GM18907 (cell line): ENCODE measurements at regions not wholly inside any gene's neighbourhood (a gene's known extent, or its start where the extent isn't known, plus 50 kb on each side); places are given as distances from the start of the nearest gene placed in this dataset.

ENCODE experiments used
- ATAC-seq: cut with Tn5 transposase; IDR thresholded peaks from one replicate; pipeline ENCODE4 v1.9.1; 2021; ENCODE audit warnings: mild to moderate bottlenecking, moderate library complexity; ENCODE audit not compliant: unreplicated experiment

DNA sequence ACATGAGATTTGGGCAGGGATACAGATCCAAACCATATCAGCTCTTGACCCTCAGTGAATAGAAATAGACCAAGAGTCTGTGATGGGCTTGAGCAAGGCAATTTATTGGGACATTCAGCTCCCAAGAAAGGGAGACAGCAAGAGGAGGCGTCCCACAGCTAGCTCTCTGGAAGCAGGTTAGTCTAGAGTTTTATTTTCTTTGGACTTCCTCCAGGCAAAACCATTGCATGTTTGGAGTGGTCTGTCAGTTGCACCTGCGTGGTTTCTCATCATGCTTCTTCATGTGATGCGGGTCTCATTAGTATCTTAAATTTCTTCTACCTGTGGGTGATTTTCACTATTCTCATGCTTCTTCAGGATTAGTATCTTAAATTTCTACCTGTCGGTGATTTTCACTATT lies 1530.6 kb downstream of the PLA2G4A start:
- ATAC-seq = no peak

DNA sequence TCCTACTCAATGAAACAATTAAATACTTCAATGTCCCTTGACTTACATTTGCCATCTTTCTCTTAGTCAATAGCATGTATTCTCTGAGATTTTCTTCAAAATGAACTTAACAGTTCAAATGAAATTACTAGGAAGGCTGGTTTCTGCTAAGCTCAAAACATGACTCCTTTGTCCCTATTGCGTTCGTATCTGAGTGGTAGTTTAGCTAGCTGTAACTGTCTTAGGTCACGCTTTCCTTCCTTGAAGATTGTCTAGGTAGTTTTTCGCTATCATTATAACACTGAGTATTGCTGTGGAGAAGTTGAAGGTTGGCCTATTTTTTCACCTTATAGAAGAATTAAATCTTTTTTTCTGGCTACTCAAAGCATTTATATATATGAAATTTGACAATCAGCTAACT lies 1535.2 kb downstream of the PLA2G4A start:
- no peak for ATAC-seq

DNA sequence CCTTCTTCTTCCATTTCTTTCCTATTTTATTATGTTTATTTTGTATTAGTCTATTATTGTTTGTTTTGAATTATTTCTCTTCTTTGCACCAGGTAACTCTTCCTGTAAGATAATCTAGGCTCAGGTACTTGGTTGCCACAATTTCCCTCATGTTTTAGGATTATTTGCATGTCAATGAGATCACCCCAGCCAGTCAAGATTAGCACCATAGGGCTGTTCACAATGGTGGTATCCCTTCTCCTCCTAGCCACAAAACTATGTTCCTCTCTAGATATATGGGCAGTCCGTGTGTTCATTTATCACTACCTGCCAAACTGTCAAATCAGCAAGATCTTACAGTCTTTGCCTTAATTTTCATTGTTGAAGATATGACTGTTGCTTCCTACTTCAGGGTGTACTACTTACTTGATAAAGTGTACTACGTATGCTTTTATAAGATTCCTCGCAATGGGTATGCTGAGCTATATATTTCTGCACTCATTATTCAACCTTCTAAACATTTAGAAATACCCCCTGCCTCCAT lies 1536.2 kb downstream of the PLA2G4A start:
- no peak for ATAC-seq

DNA sequence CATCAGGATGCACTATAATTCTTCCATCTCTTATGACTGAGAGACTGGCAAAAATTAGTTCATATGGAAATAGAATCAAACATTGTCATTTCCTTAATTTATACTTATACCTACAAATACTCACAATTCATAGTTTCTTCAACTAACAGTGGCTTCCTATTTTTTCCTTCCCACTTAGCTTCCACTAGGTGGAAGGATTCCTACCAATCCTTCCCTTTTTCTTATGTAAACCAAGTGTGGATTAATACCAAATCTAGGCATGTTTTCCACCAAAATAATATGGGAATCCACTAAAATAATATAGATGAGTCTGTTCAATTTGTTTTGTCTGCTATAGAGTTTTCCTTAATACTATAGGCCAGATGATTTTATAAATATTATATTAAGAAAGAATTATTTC lies 1537.1 kb downstream of the PLA2G4A start:
- ATAC-seq = no peak

DNA sequence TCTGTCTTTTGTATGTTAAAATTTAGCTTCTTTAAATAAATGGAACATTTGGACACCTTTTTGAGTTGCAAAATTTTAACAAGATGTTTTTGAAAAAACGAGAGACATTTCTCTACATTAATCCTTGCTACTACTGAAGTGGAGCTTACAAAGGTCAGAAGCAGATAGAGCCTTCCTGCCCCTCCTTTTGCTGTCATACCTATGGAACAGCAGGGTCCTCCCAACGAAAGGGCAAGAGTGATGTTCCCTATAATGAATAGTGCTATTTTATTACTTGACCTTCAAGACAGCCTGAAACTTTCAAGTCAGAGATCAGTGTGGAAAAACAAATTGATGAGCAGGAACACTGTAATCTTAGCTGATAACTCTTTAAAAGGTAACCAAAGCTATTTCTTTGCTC lies 1538.9 kb downstream of the PLA2G4A start:
- ATAC-seq = no peak

DNA sequence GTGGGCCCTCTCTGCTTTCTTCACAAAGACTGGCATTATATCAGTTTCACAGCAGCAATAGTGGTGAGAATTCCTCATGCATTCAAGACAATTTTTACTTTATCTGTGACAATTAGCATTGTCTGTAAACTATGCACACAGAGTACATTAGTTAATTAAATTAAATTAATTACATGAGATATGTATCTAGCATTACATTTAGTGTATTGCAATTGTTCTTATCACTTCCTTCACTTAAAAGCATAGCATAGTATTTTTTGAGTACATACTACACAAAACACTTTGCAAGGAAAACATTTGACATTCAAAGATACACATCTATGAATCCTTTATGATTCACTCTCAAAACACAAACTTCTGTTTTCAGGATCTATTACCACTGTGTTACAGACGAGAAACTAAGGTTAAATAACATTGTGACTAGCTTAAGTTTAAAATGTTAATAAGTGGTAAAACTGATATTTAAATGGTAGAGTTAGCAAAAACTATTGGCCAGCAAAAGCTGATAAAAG lies 1542.6 kb downstream of the PLA2G4A start:
- ATAC-seq = no peak

DNA sequence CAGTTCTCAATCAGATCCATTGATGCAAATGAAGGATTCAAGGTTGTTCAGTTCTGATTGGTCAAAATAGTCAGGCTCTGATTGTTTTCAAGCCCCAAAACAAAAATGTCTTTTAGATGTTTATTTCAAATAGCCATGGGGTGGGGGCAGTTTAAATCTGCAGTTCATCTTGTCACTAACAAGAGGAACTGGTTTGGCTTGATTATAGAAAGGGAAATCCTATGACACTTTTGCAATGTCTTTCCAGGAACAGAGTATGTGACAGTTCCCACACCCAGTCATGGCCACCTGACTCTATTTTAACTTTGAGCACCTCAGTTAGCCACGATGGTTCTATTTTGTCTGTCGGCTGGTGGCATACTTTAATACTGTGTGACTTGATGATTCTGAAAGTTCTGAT lies 1544.1 kb downstream of the PLA2G4A start:
- ATAC-seq = no peak

DNA sequence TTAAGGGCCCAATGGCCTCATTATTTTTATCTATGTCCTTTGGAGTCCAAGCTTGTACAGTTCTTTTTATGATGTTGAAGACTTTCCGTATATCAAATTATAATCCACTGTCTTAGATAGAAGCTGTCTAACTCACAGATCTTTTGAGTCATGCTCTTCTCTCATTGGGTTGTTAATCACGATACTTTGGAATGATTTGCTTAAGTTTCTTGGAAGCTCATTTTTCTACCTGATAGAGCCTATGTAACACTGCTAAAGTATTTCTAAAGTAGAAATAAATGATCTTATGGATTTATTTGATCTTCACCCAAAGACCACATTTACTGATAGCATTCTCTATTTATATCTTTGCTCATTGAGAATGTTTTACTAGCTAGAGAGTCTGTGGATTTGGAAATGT lies 1554.1 kb downstream of the PLA2G4A start:
- no peak for ATAC-seq

DNA sequence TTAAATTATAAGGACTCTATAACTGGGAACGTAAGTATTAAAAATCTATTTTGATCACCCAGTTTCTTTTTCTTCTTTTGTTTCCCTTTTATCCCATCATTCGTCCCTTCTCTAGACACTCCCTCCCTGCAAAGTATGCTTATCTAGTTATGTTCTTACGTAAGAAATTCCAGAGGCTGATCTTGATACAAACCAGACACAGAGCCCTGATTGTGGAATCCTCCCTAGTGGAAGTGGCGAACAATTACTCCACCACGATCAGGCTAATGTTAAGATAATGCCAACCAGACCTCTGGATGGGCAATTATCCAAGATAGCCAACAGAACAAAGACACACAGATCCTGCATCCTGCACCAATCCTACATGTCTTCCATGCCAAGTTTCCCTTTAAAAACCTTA lies 1557.4 kb downstream of the PLA2G4A start:
- ATAC-seq = no peak

DNA sequence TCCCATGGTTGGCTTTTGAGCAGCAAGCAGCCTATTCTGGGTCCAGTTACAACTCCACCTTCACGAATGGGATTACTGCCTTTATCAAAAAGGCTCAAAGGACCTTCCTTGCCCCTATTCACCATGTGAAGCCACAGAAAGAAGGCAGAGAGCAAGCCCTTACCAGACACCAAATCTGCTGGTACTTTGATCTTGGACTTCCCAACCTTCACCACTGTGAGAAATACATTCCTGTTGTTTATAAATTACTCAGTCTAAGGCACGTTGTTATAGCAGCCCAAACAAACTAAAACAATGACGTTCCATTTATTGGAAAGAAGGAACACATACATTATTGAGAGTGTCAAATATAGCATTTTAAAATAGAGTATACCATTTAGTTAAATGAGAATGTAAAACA lies 1557.9 kb downstream of the PLA2G4A start:
- ATAC-seq = no peak

DNA sequence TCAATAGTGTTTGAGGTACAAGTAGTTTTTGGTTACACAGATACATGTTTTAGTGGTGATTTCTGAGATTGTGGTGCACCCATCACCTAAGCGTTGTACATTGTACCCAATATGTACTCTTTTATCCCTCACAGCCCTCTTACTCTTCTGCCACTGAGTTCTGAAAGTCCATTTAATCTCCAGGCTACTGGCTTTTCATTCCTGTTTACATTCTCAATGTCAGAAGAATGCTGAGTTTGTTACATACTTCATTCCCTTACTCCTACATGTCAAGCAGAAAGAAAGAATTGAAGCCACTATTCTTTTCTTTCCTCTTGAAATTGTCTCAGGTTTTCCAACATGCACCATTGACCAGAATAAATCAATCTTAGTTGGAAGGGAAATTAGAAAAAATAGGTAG lies 1565.9 kb downstream of the PLA2G4A start:
- ATAC-seq = no peak

DNA sequence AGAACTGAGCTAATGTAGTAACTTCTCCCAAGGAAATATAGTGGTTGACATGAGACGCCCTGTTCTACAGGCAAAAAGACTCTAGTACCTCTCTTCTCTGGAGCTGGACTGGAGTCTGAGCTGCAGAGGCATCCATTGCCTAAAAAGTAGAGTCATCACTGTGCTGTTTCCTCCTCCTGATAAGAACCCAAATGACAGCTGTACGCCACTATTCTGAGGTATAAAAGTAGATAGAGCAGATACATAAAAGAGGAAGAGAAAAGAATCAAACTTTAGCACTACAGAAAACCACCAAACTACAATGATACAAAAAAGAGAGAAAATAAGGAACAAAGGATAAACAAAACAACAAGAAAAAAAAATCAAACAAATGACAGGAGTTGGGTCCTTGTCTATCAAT lies 1568.8 kb downstream of the PLA2G4A start:
- no peak for ATAC-seq

DNA sequence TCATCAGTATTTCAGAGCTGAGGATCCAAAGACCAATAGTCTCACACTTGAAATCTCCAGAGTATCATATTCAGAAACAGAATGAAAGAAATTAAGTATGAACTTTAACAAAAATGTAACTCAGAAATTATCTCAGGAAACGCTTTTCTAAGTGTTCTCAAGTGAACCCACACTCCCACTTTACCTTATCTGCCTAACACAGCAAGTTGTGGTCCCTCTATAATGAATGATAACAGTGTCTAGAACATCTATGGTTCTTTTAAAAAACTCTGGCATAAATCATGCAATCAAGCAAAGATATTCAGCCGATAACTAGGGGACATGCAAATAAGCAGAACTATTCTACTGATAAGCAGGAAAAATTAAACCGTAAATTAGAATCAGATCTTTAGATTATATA lies 1574.2 kb downstream of the PLA2G4A start:
- no peak for ATAC-seq

DNA sequence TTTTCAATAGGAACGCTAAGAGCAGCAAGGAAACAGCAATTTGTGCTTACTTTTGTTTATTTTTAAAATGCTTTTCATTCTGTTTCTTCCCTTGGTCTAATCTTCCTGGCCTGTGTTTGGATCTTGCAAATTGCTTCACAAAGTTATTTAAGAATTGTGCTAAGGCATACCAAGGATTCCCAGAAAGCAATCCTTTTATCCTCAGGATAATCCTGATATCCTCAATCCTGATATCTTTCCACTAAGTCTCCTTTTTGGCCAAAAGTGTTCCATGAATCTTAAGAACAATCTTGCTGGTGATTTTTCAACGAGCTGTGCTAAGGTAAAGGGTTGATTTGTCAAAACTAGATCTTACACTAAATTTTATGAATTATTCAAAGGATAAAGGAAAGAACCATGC lies 1577.9 kb downstream of the PLA2G4A start:
- no peak for ATAC-seq

DNA sequence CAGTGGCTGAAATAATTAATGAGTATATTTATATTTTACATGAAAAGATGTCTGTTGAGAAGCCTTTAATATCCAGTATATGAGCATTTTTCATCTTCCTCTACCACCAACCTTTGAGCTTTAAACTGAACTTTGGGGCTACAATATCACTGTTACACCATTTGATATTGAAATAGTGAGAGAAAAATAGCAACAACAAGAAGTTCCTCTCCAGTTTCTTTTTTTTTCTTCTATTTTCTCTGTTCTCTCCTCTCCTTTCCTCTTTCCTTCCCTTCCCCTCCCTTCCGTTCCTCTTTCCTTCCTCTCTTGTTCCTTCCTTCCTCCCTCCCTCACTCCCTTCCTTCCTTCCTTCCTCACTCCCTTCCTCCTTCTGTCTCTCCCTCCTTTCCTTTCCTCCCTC lies 1591.4 kb downstream of the PLA2G4A start:
- no peak for ATAC-seq

DNA sequence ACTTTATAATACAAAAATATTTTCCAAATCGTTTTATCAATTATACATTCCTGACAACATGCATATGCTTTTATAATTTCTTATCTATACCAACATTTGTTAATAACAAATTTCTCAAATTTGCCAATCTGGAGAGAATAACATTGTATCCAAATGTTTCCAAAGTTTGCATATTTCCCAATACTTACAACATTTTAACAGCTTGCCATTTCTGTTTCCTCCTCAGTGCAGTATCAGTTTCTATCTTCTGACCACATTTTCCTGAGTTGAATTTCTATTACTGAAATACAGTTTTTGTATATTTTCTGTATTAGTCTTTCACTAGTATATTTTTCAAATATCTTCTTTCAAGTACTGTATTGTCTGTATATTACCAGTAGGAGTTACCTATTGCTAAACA lies 1594.3 kb downstream of the PLA2G4A start:
- ATAC-seq = no peak

DNA sequence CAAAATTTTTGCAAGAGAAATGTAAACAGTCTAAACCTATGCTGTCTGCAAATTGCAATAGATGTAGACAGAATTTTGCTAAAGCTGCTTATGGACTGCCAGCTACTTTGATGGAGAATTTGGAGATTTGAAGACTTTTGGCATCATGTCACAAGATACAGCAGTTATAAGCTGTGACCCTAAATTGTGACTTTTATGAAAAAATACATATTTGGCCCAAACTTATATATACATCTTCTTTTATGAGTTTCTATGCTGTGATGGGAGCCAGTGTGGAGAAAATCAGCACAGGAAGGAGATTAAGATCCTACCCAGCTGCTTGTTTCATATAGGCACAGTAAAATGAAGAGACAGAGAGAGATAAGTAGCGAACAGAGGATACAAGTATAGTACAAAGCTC lies 1595.4 kb downstream of the PLA2G4A start:
- ATAC-seq = no peak

DNA sequence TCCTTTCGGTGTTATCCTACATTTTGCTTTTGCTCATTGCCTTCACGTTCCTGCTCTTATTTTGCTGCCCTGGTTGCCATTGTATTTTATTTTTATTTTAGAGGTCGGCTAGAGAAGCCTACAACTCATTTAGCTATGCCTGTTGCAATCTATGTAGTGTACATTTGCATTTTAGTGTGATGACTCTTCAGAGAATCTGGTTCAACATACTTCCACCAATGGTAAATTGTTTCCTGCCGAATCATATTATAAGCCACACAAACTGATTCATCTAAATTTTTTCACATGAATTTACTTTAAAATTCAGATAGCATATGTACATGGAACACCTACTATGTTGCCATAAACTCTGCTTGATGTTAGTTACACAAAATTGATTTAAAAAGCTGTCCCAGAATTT lies 1596.9 kb downstream of the PLA2G4A start:
- no peak for ATAC-seq

DNA sequence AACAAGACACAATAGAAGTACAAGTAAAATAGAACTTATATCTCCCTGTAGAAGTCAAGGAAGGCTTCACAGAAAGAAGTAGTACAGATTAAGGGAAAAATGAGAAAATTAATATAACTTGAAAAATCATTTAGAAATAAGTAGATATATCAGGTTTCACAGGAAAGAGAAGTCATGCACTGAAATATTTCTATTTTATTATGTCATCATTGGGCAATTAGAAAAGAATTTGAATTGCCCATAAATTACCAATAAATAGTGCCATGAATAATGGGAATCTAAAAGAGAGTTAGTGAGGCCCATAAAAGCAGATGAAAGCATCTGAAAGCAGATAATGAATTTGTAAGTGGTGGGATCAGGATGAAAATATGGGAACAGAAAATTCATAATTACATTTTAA lies 1597.8 kb downstream of the PLA2G4A start:
- ATAC-seq = no peak

DNA sequence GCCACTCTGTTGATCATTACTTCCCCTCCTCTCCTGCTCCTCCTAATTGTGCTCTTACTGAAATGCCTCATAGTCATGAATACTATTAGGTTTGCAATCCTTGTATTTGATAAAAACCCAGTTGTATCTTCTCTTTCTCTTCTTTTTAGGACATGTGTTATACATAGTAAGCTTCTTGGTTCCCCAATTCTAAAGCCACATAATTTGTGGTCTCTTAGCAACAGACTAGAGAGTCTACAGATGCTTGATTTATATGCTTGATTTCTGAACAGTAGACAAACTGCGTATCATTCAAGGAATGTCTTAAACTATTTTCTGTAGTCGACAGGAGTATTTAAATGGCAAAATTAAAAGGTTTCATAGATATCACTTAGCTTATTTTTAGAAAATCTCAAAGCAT lies 1598.9 kb downstream of the PLA2G4A start:
- ATAC-seq = no peak

DNA sequence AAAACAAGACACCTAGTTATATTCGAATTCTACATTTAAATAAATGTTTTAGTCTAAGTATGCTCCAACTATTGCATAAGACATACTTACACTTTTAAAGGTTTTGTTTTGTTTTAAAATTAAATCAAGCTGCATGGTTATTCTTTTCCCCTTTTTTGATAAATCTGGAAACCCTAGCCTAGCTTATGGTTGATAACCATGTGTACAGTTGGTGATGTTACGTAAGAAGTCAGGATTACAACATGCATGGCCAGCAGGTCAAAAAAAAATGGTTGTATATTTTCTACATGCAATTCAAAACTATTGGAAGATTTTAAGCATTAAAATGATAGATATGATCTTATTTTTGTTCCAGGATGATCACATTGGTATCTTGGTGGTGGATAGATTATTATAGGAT lies 1600.6 kb downstream of the PLA2G4A start:
- ATAC-seq = no peak

DNA sequence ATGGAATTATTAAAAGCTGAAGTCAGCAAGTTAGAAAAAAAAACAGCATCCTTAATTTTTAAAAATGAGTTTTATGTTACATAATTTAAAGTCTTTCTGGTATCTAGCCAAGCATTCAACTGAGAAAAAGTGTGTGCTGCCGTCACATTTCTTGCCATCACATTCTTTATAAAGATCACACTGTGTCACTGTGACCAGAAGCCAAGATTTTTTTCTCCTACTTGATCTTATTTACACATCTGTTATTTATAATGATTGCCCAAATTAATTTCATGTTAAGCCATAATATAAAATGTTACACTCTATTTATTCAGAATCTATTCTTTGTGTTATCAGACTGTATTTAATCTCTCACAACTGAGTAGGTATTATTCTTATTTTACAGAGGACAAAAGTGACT lies 1603.7 kb downstream of the PLA2G4A start:
- ATAC-seq = no peak

DNA sequence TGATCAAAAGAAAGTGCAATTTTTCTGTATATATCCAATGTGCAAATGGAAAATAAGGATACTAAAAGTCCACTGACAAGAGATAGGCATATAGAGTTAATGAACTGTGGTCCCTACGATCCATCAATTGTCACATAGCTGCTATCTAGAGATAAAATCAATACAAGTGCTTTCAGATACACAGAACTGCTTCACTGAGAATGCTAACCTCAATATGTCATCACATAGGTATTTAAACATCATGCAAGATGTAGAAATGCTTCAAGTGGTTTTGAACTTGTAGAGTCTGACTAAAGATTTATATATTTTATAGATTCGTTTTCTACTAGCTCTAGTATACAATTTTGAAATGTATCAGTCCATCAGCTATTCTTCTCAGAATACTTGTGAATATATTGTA lies 1604.7 kb downstream of the PLA2G4A start:
- no peak for ATAC-seq

DNA sequence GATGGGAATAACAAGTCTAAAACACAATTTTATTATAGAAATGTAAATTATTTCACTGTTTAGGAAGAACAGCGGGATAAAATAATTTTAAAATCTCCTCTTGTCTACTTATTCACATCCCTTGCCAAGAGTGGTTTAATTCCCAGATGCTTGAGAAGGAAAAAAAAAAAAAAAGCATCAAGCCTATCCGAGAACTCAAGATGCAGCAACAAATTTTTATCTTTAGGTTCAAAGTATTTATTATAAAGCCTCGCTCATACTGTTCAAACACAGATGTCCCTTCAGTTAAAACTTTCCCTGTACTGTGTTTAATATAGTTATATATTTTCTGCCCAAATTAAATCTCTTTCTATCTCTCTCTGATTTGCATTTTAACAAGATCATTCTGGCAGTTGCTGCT lies 1615.8 kb downstream of the PLA2G4A start:
- ATAC-seq = no peak
